Small intestine (tissue), 7 donors: ENCODE measurements at regions not wholly inside any gene's neighbourhood (a gene's known extent, or its start where the extent isn't known, plus 50 kb on each side); places are given as distances from the start of the nearest gene placed in this dataset.
"Not testable (repeated sequence)": the region's sequence is repeated elsewhere in the genome, so short reads cannot be mapped to it uniquely, and the experiment has no call there.

Experiments used
- DNase-seq, 2 donors: peaks; one replicate each; pipeline versions ENCODE4 v3.0.0 to v3.0.0-alpha.2; 2013
- FAIRE-seq: peaks from 2 replicates; lab custom pipeline; 2012; peaks lifted over from hg19 to GRCh38; lab: Jason Lieb, UNC
- H3K27ac ChIP-seq, 3 donors: one replicate each; pipeline ENCODE4 v1.5.1; 2013; ENCODE audit warnings: low read length in 2 of 3, mild to moderate bottlenecking in 2 of 3, control low read depth in 1 of 3, inconsistent platforms in 1 of 3, low read depth in 1 of 3, moderate library complexity in 1 of 3
- H3K27me3 ChIP-seq, 3 donors: one replicate each; pipeline ENCODE4 v1.6.1; 2013; ENCODE audit warnings: low read length in 3 of 3, inconsistent platforms in 1 of 3; ENCODE audit not compliant: control insufficient read depth in 3 of 3, insufficient read depth in 3 of 3
- H3K36me3 ChIP-seq, 3 donors: one replicate each; pipeline ENCODE4 v1.6.1; 2013; ENCODE audit warnings: low read length in 3 of 3, inconsistent platforms in 1 of 3, low read depth in 1 of 3, mild to moderate bottlenecking in 1 of 3, moderate library complexity in 1 of 3; ENCODE audit not compliant: control insufficient read depth in 3 of 3, insufficient read depth in 2 of 3
- H3K4me1 ChIP-seq, 3 donors: one replicate each; pipeline ENCODE4 v1.6.1; 2013; ENCODE audit warnings: low read length in 2 of 3, inconsistent platforms in 1 of 3, low read depth in 1 of 3, mild to moderate bottlenecking in 1 of 3, moderate library complexity in 1 of 3; ENCODE audit not compliant: control insufficient read depth in 3 of 3, insufficient read depth in 2 of 3
- H3K4me3 ChIP-seq, 3 donors: one replicate each; pipeline ENCODE4 v1.5.1; 2013; ENCODE audit warnings: low read length in 3 of 3, control low read depth in 1 of 3, inconsistent platforms in 1 of 3, low read depth in 1 of 3, mild to moderate bottlenecking in 1 of 3, moderate library complexity in 1 of 3
- H3K9me3 ChIP-seq, 2 donors: one replicate each; pipeline ENCODE4 v1.6.1; 2013; ENCODE audit warnings: low read depth in 1 of 2, low read length in 1 of 2; ENCODE audit not compliant: control insufficient read depth in 2 of 2, insufficient read depth in 1 of 2
- WGBS, 3 donors: extraction: QIAGEN DNeasy Blood & Tissue Kit; methylation state at CpG; one replicate each; pipeline ENCODE4 v1.1.7; 2013; 5-methylcytosine and 5-hydroxymethylcytosine counted together
- donor health status: healthy with polysubstance abuse.
- donor health status: control.
- donor health status: control.
- donor health status: Bipolar disorder and iron deficiency.
- donor health status: healthy.

- Histone ChIP-seq H3K27me3 (no peaks in the 10 kb centered on the region), H3K4me1 (no peaks in the 10 kb centered on the region), H3K4me3 (no peak overlapping the region), H3K9me3 (no peaks in the 10 kb centered on the region), H3K27ac (no peak overlapping the region), H3K36me3 (no peaks in the 10 kb centered on the region)
- 55 to 72% (median 63%) methylated on average over 2 of the region's 2 CpGs for WGBS, 3 donors
- FAIRE-seq, result no peak
- no peak for DNase-seq
These were observed 1095.2 kb upstream of the POU3F4 start for GRCh38 chrX:82412858-82413257.

GRCh38 chrX:82442281-82442680, 1065.8 kb upstream of the POU3F4 start:
- FAIRE-seq, result no peak
- WGBS, 3 donors, result 47 to 63% (median 59%) methylated on average over 2 of the region's 2 CpGs

GRCh38 chrX:82451725-82452124, 1056.4 kb upstream of the POU3F4 start:
- no peak overlapping the region for H3K4me3 ChIP-seq
- WGBS, 3 donors, result 83 to 86% (median 84%) methylated on average over 4 of the region's 4 CpGs
- H3K36me3 ChIP-seq, result no peaks in the 10 kb centered on the region
- H3K4me1 ChIP-seq, result no peaks in the 10 kb centered on the region
- no peak overlapping the region for H3K27ac ChIP-seq
- no peak for FAIRE-seq
- H3K9me3 ChIP-seq, result peaks cover 2 to 3% of the 10 kb centered on the region in 2 donors
- no peaks in the 10 kb centered on the region for H3K27me3 ChIP-seq
- DNase-seq, result no peak

More at GRCh38 chrX:82442281-82442680, 1065.8 kb upstream of the POU3F4 start:
- no peaks in the 10 kb centered on the region for H3K9me3 ChIP-seq
- no peaks in the 10 kb centered on the region for H3K27me3 ChIP-seq
- H3K36me3 ChIP-seq, result no peaks in the 10 kb centered on the region
- no peak overlapping the region for H3K4me3 ChIP-seq
- no peaks in the 10 kb centered on the region for H3K4me1 ChIP-seq
- no peak overlapping the region for H3K27ac ChIP-seq
- no peak for DNase-seq

GRCh38 chrX:82455852-82456251, 1052.2 kb upstream of the POU3F4 start:
- not testable (repeated sequence) for H3K36me3 ChIP-seq, H3K4me1 ChIP-seq, H3K4me3 ChIP-seq, DNase-seq, FAIRE-seq, H3K27ac ChIP-seq, H3K9me3 ChIP-seq, H3K27me3 ChIP-seq
- 76 to 87% (median 82%) methylated on average over 2 of the region's 2 CpGs for WGBS, 3 donors

- H3K4me1 ChIP-seq, result no peaks in the 10 kb centered on the region
- 39 to 71% (median 47%) methylated on average over 4 of the region's 4 CpGs for WGBS, 3 donors
- H3K27me3 ChIP-seq, result no peaks in the 10 kb centered on the region
- H3K4me3 ChIP-seq, result no peak overlapping the region
- H3K9me3 ChIP-seq, result no peaks in the 10 kb centered on the region
- peak in 1 of 2 donors; percentile 19 for DNase-seq
- no peak for FAIRE-seq
- no peak overlapping the region for H3K27ac ChIP-seq
- H3K36me3 ChIP-seq, result no peaks in the 10 kb centered on the region
These were observed 1049.8 kb upstream of the POU3F4 start for GRCh38 chrX:82458207-82458754.

GRCh38 chrX:82466994-82467393, 1041.1 kb upstream of the POU3F4 start:
- no peak overlapping the region for H3K27ac ChIP-seq
- no peaks in the 10 kb centered on the region for H3K36me3 ChIP-seq
- FAIRE-seq (no peak), DNase-seq (no peak)
- 74 to 83% (median 75%) methylated on average over 2 of the region's 2 CpGs for WGBS, 3 donors
- H3K4me3 ChIP-seq, result no peak overlapping the region
- H3K27me3 ChIP-seq, result no peaks in the 10 kb centered on the region
- H3K4me1 ChIP-seq, result no peaks in the 10 kb centered on the region
- H3K9me3 ChIP-seq, result no peaks in the 10 kb centered on the region
